Right lung (tissue), 2 donors: ENCODE measurements at regions not wholly inside any gene's neighbourhood (a gene's known extent, or its start where the extent isn't known, plus 50 kb on each side); places are given as distances from the start of the nearest gene placed in this dataset.

Experiments used
- DNase-seq, 2 donors: peaks; one replicate each; pipeline ENCODE4 v3.0.0-alpha.2; 2013

- DNase-seq, result no peak
These were observed 112.3 kb upstream of the ANKH start for GRCh38 chr5:14983666-14984441.

GRCh38 chr5:14980698-14981097 lies 109.1 kb upstream of the ANKH start:
- no peak for DNase-seq

- DNase-seq, result no peak
These were observed 105.6 kb upstream of the ANKH start for GRCh38 chr5:14977058-14977685.

- no peak for DNase-seq
These were observed 104.9 kb upstream of the ANKH start for GRCh38 chr5:14976486-14976885.

DNA sequence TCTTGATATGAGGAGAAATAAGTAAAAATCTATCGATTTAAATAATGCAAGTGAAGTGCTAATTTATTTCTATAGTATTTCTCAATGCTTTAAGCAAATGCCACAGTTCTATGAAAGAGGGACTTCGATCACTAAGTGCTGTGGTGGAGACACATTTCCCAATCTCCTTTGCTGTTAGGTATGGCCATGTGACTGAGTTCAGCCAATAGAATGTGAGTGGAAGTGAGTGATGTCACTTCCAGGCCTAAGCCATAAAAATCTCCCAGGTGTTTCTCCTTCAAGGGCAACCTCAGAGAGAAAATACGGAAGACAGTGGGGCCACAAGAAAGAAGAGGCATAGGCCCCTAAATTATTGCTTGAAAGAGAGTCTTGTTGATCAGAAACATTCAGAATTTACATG lies 100.3 kb upstream of the ANKH start:
- no peak for DNase-seq

- no peak for DNase-seq
These were observed 97.2 kb upstream of the ANKH start for GRCh38 chr5:14968796-14969195.

GRCh38 chr5:14967166-14967565 lies 95.6 kb upstream of the ANKH start:
- DNase-seq, result no peak

GRCh38 chr5:14965815-14966214 lies 94.2 kb upstream of the ANKH start:
- DNase-seq, result no peak

- DNase-seq, result no peak
These were observed 91.0 kb upstream of the ANKH start for GRCh38 chr5:14962604-14963003.

DNA sequence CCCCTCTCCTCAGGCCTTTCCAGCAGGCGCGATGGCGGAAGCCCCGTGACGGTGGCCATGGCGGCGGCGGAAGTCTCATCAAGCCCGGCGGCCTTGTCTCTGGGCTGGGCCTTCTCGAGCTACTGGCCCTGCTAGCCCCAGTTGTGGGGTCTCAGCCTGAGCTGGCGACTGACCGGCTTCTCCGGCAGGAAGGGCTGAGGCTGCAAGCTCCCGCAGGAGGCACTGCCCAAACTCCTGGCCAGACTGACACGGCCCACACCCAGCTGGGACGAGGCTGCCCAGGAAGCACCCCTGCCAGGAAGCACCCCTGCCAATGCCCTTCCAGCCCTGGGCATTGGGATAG lies 88.5 kb upstream of the ANKH start:
- no peak for DNase-seq

GRCh38 chr5:14959399-14960119 lies 88.0 kb upstream of the ANKH start:
- DNase-seq, result no peak

GRCh38 chr5:14958188-14958587 lies 86.6 kb upstream of the ANKH start:
- no peak for DNase-seq

- no peak for DNase-seq
These were observed 85.0 kb upstream of the ANKH start for GRCh38 chr5:14956423-14957046.

- no peak for DNase-seq
These were observed 83.2 kb upstream of the ANKH start for GRCh38 chr5:14954616-14955343.

DNA sequence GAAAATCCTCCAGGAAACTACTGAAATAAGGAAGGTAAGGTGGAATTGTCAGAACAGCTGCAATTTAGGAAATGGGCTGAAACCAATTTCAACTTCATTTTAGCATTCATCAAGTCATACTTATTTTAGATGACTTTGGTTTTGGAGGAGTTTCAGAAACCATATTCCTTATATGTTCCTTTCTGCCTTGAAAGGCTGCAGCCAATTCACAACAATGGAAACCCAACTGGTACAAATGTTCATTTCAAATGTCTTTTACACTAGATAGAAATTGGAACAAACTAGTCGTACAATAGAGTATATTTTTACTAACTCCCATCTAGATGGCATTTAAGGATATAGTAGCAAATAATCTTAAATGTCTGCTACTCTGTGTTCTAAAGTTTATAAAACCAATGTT lies 82.6 kb upstream of the ANKH start:
- no peak for DNase-seq

DNA sequence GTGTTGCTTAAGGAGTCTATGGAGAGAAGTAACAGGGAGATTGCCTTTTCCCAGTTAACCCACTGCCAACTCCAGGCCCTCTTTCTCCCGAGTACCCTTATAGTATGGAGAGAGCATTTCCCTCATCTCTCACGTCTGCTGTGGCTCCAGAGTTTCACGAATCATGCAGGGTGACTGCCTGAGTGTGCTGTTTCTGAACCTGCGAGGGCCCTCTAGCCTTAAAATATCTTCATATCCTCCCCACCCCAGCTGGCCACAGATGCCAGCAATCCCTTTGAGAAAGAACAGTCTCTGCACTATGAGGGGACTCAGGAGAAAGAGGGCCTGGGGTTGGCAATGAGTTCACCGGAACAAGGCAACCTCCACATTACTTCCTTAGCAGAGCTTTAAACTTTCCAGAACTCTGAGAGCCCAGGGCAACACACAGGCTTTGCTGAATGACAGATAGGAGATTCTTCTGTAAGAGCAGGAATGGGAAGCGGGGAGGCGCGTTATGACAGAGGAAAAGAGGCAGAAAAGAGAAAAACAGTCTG lies 81.6 kb upstream of the ANKH start:
- no peak for DNase-seq

GRCh38 chr5:14948383-14948782 lies 76.8 kb upstream of the ANKH start:
- no peak for DNase-seq

GRCh38 chr5:14946815-14947620 lies 75.4 kb upstream of the ANKH start:
- no peak for DNase-seq

- no peak for DNase-seq
These were observed 73.9 kb upstream of the ANKH start for GRCh38 chr5:14945450-14945849.

DNA sequence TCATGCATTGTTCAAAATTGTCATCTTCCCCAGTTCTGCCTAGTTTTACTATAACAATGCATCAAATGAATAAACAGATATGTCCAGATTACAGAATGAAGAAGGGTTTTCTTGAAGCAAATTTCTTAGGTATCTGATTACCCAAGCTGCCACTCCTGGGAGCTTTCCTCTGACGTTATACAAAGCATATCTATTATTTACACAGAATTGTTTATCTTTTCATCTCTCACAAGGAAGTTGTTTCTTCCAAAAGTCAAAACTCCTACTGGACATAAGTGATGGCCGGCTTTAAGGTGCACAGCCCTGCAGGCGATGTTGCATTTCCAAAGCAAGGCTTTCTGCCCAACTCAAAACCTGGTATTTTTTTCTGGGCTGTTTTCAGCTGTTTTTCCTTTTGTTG lies 73.4 kb upstream of the ANKH start:
- DNase-seq, result no peak

DNA sequence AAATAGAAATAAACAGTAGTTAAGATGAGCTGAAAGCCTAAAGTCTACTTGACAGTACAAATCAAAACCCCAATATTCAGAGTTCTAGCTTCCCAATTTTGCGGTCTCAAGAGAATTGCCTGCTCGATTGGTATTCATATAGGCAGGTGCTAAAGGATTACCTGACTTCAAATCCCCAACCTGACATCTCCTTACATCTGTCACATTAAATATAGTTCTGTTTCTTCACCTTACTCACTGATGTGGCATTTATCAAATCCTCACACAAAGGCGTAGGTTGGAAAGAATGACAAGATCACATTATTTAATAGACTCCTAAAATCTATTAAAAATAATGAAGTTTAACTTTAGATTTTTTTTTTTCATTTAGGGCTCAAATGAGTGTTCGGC lies 72.8 kb upstream of the ANKH start:
- DNase-seq, result no peak
